Cardiac septum (tissue), 1 donor: ENCODE measurements at regions not wholly inside any gene's neighbourhood (a gene's known extent, or its start where the extent isn't known, plus 50 kb on each side); places are given as distances from the start of the nearest gene placed in this dataset.
"Not testable (repeated sequence)": the region's sequence is repeated elsewhere in the genome, so short reads cannot be mapped to it uniquely, and the experiment has no call there.

Experiments used
- DNase-seq: peaks from one replicate; pipeline ENCODE4 v3.0.0-alpha.2; 2020; ENCODE audit warnings: low spot score
- intact Hi-C: fragments of 100-400 bp; cut with DNase I; formaldehyde crosslinking; loops from one replicate; pipeline ENCODE4 v1.14.0; 2022
- donor health status: DM: no; HTN: no; CAD: no.

GRCh38 chr7:67301667-67302066 lies 305.0 kb downstream of the TYW1 start:
- no peak for DNase-seq
- intact Hi-C loops, result no loop called here

GRCh38 chr7:67302113-67303039 lies 305.7 kb downstream of the TYW1 start:
- intact Hi-C loops, result no loop called here
- DNase-seq, result peak; percentile 99

- intact Hi-C loops, result not testable (repeated sequence)
Observed at GRCh38 chr7:67304846-67305245, 308.2 kb downstream of the TYW1 start.

GRCh38 chr7:67306331-67306730 lies 309.7 kb downstream of the TYW1 start:
- no peak for DNase-seq
- intact Hi-C loops, result no loop called here

More at GRCh38 chr7:67304846-67305245, 308.2 kb downstream of the TYW1 start:
- DNase-seq, result not testable (repeated sequence)

GRCh38 chr7:67309764-67310549 lies 313.3 kb downstream of the TYW1 start:
- intact Hi-C loops, result no loop called here
- no peak for DNase-seq

- DNase-seq, result no peak
- intact Hi-C loops, result no loop called here
Observed at GRCh38 chr7:67311901-67312300, 315.3 kb downstream of the TYW1 start.

GRCh38 chr7:67313213-67313612 lies 316.6 kb downstream of the TYW1 start:
- no peak for DNase-seq
- intact Hi-C loops, result no loop called here

GRCh38 chr7:67316902-67317301 lies 320.3 kb downstream of the TYW1 start:
- intact Hi-C loops, DNase-seq: not testable (repeated sequence)

GRCh38 chr7:67328257-67328656 lies 331.6 kb downstream of the TYW1 start:
- intact Hi-C loops, DNase-seq: not testable (repeated sequence)

GRCh38 chr7:67335165-67335564 lies 338.5 kb downstream of the TYW1 start:
- DNase-seq, intact Hi-C loops: not testable (repeated sequence)

- DNase-seq, intact Hi-C loops: not testable (repeated sequence)
Observed at GRCh38 chr7:67335663-67336062, 339.0 kb downstream of the TYW1 start.

- intact Hi-C loops, DNase-seq: not testable (repeated sequence)
Observed at GRCh38 chr7:67338545-67338944, 341.9 kb downstream of the TYW1 start.

GRCh38 chr7:67341153-67341768 lies 344.6 kb downstream of the TYW1 start:
- intact Hi-C loops, result no loop called here
- no peak for DNase-seq

GRCh38 chr7:67343114-67343513 lies 346.5 kb downstream of the TYW1 start:
- intact Hi-C loops, result no loop called here
- DNase-seq, result no peak

- intact Hi-C loops, result no loop called here
- no peak for DNase-seq
Observed at GRCh38 chr7:67343572-67343971, 346.9 kb downstream of the TYW1 start.

- intact Hi-C loops, result no loop called here
- no peak for DNase-seq
Observed at GRCh38 chr7:67344481-67345193, 348.0 kb downstream of the TYW1 start.

- intact Hi-C loops, result no loop called here
- no peak for DNase-seq
Observed at GRCh38 chr7:67346126-67346525, 349.5 kb downstream of the TYW1 start.

- intact Hi-C loops, result no loop called here
- no peak for DNase-seq
Observed at GRCh38 chr7:67346876-67347275, 350.2 kb downstream of the TYW1 start.

GRCh38 chr7:67348171-67348570 lies 351.5 kb downstream of the TYW1 start:
- intact Hi-C loops, result no loop called here
- DNase-seq, result no peak
